SIG-M5 treated with dmso at 0.1 percent for 504 hours (cell line): ENCODE measurements at regions not wholly inside any gene's neighbourhood (a gene's known extent, or its start where the extent isn't known, plus 50 kb on each side); places are given as distances from the start of the nearest gene placed in this dataset.
"Not testable (repeated sequence)": the region's sequence is repeated elsewhere in the genome, so short reads cannot be mapped to it uniquely, and the experiment has no call there.

Experiments
- DNase-seq: peaks from one replicate; lab custom pipeline; 2025; ENCODE audit not compliant: unreplicated experiment; lab: John Stamatoyannopoulos, UW

GRCh38 chr1:178020968-178021640 lies 51.2 kb upstream of the SEC16B start:
- no peak for DNase-seq

GRCh38 chr1:178021950-178022349 lies 52.1 kb upstream of the SEC16B start:
- DNase-seq: no peak

GRCh38 chr1:178023181-178023618 lies 53.3 kb upstream of the SEC16B start:
- no peak for DNase-seq

DNA sequence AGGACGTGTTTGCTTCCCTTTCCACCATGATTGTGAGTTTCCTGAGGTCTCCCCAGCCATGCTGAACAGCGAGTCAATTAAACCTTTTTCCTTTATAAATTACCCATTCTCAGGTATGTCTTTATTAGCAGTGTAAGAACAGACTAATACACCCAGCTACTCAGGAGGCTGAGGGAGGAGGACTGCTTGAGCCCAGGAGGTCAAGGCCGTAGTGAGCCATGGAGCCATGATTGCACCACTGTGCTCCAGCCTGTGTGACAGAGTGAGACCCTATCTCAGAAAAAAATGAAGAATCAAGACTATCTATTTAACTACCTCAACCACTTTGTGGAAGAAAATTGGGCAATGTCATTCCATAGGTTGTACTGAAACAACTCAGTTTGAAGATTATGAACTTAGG lies 54.6 kb upstream of the SEC16B start:
- DNase-seq: no peak

DNA sequence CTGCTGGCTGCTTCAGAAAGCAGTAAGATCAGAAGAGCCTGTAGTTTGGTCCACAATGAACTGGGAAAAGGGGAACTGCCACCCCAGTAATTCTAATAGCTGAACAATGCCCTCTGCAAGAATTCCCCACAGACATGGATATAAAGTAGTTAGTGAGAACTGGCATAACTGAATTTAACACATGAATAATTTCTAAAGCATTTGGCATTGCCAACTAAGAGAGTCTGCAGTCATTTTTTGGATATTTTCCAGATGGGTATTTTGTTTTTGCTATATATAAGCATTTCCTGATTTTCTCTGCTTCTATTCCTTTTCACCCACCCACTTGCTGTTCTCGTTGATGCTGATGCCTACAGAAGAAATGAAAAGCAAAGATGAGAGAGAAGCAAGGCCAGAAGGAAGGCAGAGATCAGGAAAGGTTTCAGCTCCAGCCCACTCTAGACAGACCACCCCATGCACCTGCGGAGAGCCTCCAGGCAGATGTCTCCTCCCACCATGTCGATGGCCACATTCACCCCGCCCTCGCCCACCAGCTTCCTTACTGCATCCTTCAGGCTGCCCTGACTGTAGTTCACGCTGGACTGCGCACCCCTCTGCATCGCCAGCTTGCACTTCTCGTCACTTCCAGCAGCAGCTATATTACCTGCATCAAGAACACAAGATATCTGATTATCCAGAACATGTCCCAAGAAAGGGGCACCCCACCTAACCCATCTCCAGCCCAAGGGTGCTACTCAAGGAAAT lies 55.9 kb upstream of the SEC16B start:
- no peak for DNase-seq

DNA sequence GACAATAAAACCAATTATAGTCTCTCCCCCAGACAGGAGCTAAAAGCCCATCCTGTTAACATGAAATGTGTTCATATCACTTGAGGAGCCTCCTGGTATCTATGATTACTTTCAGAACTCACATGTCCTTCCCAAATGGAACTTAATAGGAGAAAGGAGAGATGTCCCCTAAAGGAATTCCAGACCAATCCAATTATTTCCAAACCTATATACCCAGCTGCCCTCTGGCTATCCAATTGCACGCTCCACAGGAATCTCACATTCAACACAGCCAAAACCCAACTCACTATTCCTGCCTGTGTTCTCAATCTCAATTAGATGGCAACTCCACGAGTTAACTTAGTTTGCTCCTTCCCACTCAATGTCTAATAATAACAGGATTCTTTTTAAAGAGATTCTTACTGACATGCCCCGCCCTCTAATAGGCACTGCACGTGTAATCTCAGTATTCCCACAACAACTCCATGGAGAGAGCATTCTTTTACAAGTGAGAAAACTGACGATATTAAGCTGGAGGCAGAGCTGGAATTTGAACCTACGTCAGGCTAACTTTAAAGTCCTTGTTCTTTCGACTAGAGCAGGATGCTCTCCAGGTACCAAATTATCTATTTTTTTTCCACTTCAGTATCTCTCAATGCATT lies 59.1 kb upstream of the SEC16B start:
- DNase-seq: no peak

DNA sequence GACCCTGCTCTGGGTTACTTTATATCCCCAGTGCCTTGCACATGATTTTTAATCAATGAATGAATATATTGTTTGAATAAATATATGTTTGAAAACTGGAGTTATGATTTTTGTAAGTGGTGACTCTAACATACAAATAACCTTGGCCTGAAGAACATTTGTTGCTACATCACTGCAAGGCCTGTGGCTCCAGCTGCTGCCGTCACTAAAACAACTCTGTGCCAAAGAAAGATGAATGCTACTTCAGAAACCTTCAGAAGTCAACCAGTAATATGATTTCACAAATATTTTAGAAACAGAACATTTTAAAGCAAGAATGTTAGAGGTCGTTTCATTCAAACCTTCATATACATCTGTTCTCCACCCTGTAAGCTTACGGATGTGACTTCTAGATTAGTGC lies 60.6 kb upstream of the SEC16B start:
- no peak for DNase-seq

DNA sequence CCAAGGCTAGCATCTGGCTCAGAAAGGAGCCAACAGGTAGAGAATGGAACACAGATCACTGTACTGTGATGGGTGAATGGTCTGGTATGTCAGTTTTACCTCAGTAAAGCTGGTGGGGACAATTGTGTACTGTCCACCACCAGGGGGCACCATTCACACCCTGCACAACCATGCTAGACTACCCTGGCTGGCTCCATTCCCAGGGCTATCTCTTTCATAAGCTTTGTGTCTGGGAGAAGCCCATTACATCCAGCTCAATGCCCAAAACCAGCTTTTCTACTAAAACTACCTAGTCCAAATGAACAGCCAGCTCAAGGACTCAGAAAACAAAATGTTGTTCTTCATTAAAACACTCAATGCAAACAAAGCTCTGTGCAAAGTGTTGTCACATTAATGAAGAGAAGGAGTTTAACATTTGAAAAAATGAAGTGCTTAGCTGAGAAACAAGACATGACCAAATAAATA lies 62.0 kb upstream of the RASAL2 start:
- DNase-seq: peak; percentile 80

- DNase-seq: no peak
Measured at GRCh38 chr1:178033019-178033418, 60.9 kb upstream of the RASAL2 start.

- no peak for DNase-seq
Measured at GRCh38 chr1:178034676-178035075, 59.2 kb upstream of the RASAL2 start.

- DNase-seq: no peak
Measured at GRCh38 chr1:178036090-178036489, 57.8 kb upstream of the RASAL2 start.

GRCh38 chr1:178037510-178038253 lies 56.2 kb upstream of the RASAL2 start:
- peak; percentile 37 for DNase-seq

DNA sequence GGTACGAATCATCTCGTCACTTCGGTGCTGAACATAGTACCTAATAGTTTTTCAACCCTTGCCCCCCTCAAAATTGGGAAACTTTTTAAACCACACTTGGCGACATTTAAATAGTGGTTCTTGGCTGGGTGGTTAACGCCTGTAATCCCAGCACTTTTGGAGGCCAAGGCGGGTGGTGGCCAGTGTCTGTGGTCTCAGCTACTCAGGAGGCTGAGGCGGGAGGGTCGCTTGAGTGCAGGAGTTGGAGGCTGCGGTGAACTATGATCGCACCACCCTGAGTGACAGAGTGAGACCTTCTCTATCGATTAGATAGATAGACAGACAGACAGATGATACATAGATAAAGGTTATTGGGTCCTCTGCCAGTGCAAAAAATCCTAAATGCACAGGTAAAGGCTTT lies 55.5 kb upstream of the RASAL2 start:
- DNase-seq: no peak

DNA sequence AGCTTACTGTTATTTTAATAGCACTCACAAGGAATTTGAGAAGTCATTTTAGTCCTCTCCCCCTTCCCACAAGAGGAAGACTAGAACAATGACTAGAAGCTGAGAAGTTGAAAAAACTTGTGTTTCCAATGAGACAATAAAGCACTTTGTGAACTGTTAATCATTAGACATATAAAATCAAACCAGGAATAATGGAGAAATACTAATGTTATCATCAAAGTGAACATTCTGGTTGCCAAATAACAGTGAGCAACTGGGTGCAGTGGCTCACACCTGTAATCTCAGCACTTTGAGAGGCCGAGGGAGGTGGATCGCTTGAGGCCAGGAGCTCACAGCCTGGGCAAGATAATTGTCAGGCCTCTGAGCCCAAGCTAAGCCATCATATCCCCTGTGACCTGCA lies 54.0 kb upstream of the RASAL2 start:
- no peak for DNase-seq

- not testable (repeated sequence) for DNase-seq
Measured at GRCh38 chr1:178043940-178044339, 50.0 kb upstream of the RASAL2 start.
